H9 (cell line): ENCODE measurements at regions not wholly inside any gene's neighbourhood (a gene's known extent, or its start where the extent isn't known, plus 50 kb on each side); places are given as distances from the start of the nearest gene placed in this dataset.

Experiments used
- DNase-seq: peaks from one replicate; pipeline ENCODE4 v3.0.0-alpha.2; 2017
- H2AFZ ChIP-seq: one replicate; pipeline ENCODE4 v1.6.1; 2013; ENCODE audit warnings: mild to moderate bottlenecking, low read length, control low read depth, moderate library complexity
- H2AK5ac ChIP-seq: 2 replicates; pipeline ENCODE4 v1.6.1; 2013; ENCODE audit warnings: low read length, control low read depth, mixed read lengths; ENCODE audit not compliant: insufficient read length
- H2BK120ac ChIP-seq: one replicate; pipeline ENCODE4 v1.6.1; 2013; ENCODE audit warnings: low read depth, mild to moderate bottlenecking, low read length, control low read depth, inconsistent platforms; ENCODE audit not compliant: poor library complexity, severe bottlenecking
- H2BK12ac ChIP-seq: 2 replicates; pipeline ENCODE4 v1.6.1; 2013; ENCODE audit warnings: low read length, control low read depth, mixed read lengths, low read depth; ENCODE audit not compliant: insufficient read length
- H2BK15ac ChIP-seq: 2 replicates; pipeline ENCODE4 v1.6.1; 2013; ENCODE audit warnings: low read depth, low read length, control low read depth
- H2BK20ac ChIP-seq: one replicate; pipeline ENCODE4 v1.6.1; 2013; ENCODE audit warnings: low read depth, mild to moderate bottlenecking, low read length, control low read depth, inconsistent platforms; ENCODE audit not compliant: poor library complexity, severe bottlenecking
- H2BK5ac ChIP-seq: 2 replicates; pipeline ENCODE4 v1.6.1; 2013; ENCODE audit warnings: low read length, control low read depth, mixed read lengths; ENCODE audit not compliant: insufficient read length
- H3K14ac ChIP-seq: 2 replicates; pipeline ENCODE4 v1.6.1; 2013; ENCODE audit warnings: low read length, control low read depth; ENCODE audit not compliant: insufficient read depth
- H3K18ac ChIP-seq: 2 replicates; pipeline ENCODE4 v1.6.1; 2013; ENCODE audit warnings: low read depth, mild to moderate bottlenecking, mixed read lengths, low read length, control low read depth; ENCODE audit not compliant: insufficient read length
- H3K23ac ChIP-seq: 2 replicates; pipeline ENCODE4 v1.6.1; 2013; ENCODE audit warnings: low read length, control low read depth, mixed read lengths, low read depth; ENCODE audit not compliant: insufficient read length
- H3K23me2 ChIP-seq: 2 replicates; pipeline ENCODE4 v1.6.1; 2013; ENCODE audit warnings: low read depth, mild to moderate bottlenecking, mixed read lengths, low read length, control low read depth; ENCODE audit not compliant: insufficient read length, poor library complexity, severe bottlenecking
- H3K27ac ChIP-seq: 2 replicates; pipeline ENCODE4 v1.5.1; 2013; ENCODE audit warnings: low read length, control low read depth, mixed read lengths, low read depth; ENCODE audit not compliant: insufficient read length
- H3K27me3 ChIP-seq: 2 replicates; pipeline ENCODE4 v1.6.1; 2013; ENCODE audit warnings: low read length, control low read depth, inconsistent platforms; ENCODE audit not compliant: insufficient read depth
- H3K4ac ChIP-seq: 2 replicates; pipeline ENCODE4 v1.6.1; 2013; ENCODE audit warnings: low read depth, mild to moderate bottlenecking, control low read depth, inconsistent platforms, low read length, moderate library complexity
- H3K4me1 ChIP-seq: 2 replicates; pipeline ENCODE4 v1.6.1; 2013; ENCODE audit warnings: low read length, control low read depth, inconsistent platforms; ENCODE audit not compliant: insufficient read depth
- H3K4me2 ChIP-seq: 2 replicates; pipeline ENCODE4 v1.6.1; 2013; ENCODE audit warnings: low read length, control low read depth, mixed read lengths; ENCODE audit not compliant: insufficient read length, insufficient read depth
- H3K56ac ChIP-seq: 2 replicates; pipeline ENCODE4 v1.6.1; 2013; ENCODE audit warnings: low read depth, mild to moderate bottlenecking, mixed read lengths, low read length, control low read depth; ENCODE audit not compliant: insufficient read length
- H3K79me1 ChIP-seq: 2 replicates; pipeline ENCODE4 v1.6.1; 2013; ENCODE audit warnings: low read depth, mild to moderate bottlenecking, moderate library complexity, low read length, control low read depth, inconsistent platforms; ENCODE audit not compliant: insufficient read depth, poor library complexity, severe bottlenecking
- H3K79me2 ChIP-seq: 2 replicates; pipeline ENCODE4 v1.6.1; 2013; ENCODE audit warnings: low read length, control low read depth, inconsistent platforms; ENCODE audit not compliant: insufficient read depth
- H3K9ac ChIP-seq: 2 replicates; pipeline ENCODE4 v1.6.1; 2013; ENCODE audit warnings: low read length, control low read depth, mixed read lengths; ENCODE audit not compliant: insufficient read length; ENCODE audit errors: extremely low read depth
- H3K9me3 ChIP-seq: one replicate; pipeline ENCODE4 v1.6.1; 2013; ENCODE audit warnings: low read depth, low read length, inconsistent platforms; ENCODE audit not compliant: control insufficient read depth
- H3T11ph ChIP-seq: one replicate; pipeline ENCODE4 v1.6.1; 2013; ENCODE audit warnings: mild to moderate bottlenecking, low read length, control low read depth, inconsistent platforms
- H4K20me1 ChIP-seq: one replicate; pipeline ENCODE4 v1.6.1; 2013; ENCODE audit not compliant: control insufficient read depth, insufficient read length, insufficient read depth
- H4K5ac ChIP-seq: 2 replicates; pipeline ENCODE4 v1.6.1; 2013; ENCODE audit warnings: low read depth, mild to moderate bottlenecking, mixed read lengths, low read length, control low read depth; ENCODE audit not compliant: insufficient read length
- H4K8ac ChIP-seq: replicated peaks from 2 replicates; pipeline ENCODE4 v1.6.1; 2013; ENCODE audit warnings: low read length, control low read depth, mixed read lengths, low read depth; ENCODE audit not compliant: insufficient read length
- H4K91ac ChIP-seq: 2 replicates; pipeline ENCODE4 v1.6.1; 2013; ENCODE audit warnings: low read depth, mild to moderate bottlenecking, moderate library complexity, mixed read lengths, low read length, control low read depth; ENCODE audit not compliant: insufficient read length
- H3K27ac Mint-ChIP-seq, 3 experiments: 2 replicates in 2 of 3; 3 replicates in 1 of 3; pipeline ENCODE4 v1.8.0; 2020 to 2021; ENCODE audit warnings: mixed read lengths in 3 of 3, mild to moderate bottlenecking in 1 of 3, moderate library complexity in 1 of 3
- H3K27me3 Mint-ChIP-seq: 2 replicates; pipeline ENCODE4 v1.8.0; 2021; ENCODE audit warnings: low read depth, mild to moderate bottlenecking, moderate library complexity, mixed read lengths
- H3K36me3 Mint-ChIP-seq, 3 experiments: 2 replicates in 2 of 3; 3 replicates in 1 of 3; pipeline ENCODE4 v1.8.0; 2020 to 2021; ENCODE audit warnings: low read depth in 3 of 3, mixed read lengths in 3 of 3; ENCODE audit not compliant: insufficient read depth in 1 of 3
- H3K4me1 Mint-ChIP-seq, 2 experiments: 2 replicates each; pipeline ENCODE4 v1.8.0; 2020; ENCODE audit warnings: mixed read lengths in 2 of 2
- H3K4me3 Mint-ChIP-seq, 2 experiments: 2 replicates in 1 of 2; 3 replicates in 1 of 2; pipeline ENCODE4 v1.8.0; 2020 to 2021; ENCODE audit warnings: mild to moderate bottlenecking in 2 of 2, mixed read lengths in 2 of 2, moderate library complexity in 1 of 2
- H3K9me3 Mint-ChIP-seq, 2 experiments: 2 replicates in 1 of 2; 3 replicates in 1 of 2; pipeline ENCODE4 v1.8.0; 2020; ENCODE audit warnings: mild to moderate bottlenecking in 2 of 2, mixed read lengths in 2 of 2, moderate library complexity in 1 of 2
- CTCF ChIP-seq: fragments of 200-600 bp; sonication (generic); conservative IDR thresholded peaks from 3 replicates; pipeline ENCODE4 v1.8.0; 2021; ENCODE audit warnings: antibody characterized with exemption, mild to moderate bottlenecking

- H3K36me3 Mint-ChIP-seq = peaks cover 7 to 23% (median 11%) of the 10 kb centered on the region in 3 experiments
- Histone ChIP-seq H3K18ac (no peak overlapping the region), H3T11ph (no peak overlapping the region), H3K4ac (no peak overlapping the region), H4K5ac (no peak overlapping the region), H4K91ac (no peak overlapping the region), H3K79me1 (no peaks in the 10 kb centered on the region), H2AK5ac (no peak overlapping the region), H2BK20ac (no peak overlapping the region), H2BK5ac (no peak overlapping the region), H3K9ac (no peak overlapping the region), H3K23me2 (no peaks in the 10 kb centered on the region), H2BK12ac (no peak overlapping the region), H3K4me1 (no peaks in the 10 kb centered on the region), H2AFZ (peak overlapping the region; percentile 23), H3K23ac (no peak overlapping the region), H2BK120ac (no peak overlapping the region), H3K27me3 (no peaks in the 10 kb centered on the region), H3K79me2 (no peaks in the 10 kb centered on the region), H4K8ac (no peak overlapping the region), H3K4me2 (no peak overlapping the region), H3K56ac (no peak overlapping the region), H4K20me1 (no peaks in the 10 kb centered on the region), H3K27ac (no peak overlapping the region), H3K9me3 (no peaks in the 10 kb centered on the region), H3K14ac (no peak overlapping the region), H2BK15ac (no peak overlapping the region)
- TF ChIP-seq CTCF = no peak
- no peak overlapping the region for H3K4me3 Mint-ChIP-seq
- peaks cover 7 to 15% of the 10 kb centered on the region in 2 experiments for H3K4me1 Mint-ChIP-seq
- no peaks in the 10 kb centered on the region; the same call in 1 of the 2 replicates for H3K27me3 Mint-ChIP-seq
- H3K27ac Mint-ChIP-seq = 0 out of 7 replicates have a peak overlapping the region, but pooled peaks of 1 of the 3 experiments have one; percentile 18
- peaks cover 6 to 13% of the 10 kb centered on the region in 2 experiments for H3K9me3 Mint-ChIP-seq
- DNase-seq = no peak
Observed at GRCh38 chr10:90412582-90412981, 445.3 kb downstream of the HTR7 start.
